ENCODE measurements at regions not wholly inside any gene's neighbourhood (a gene's known extent, or its start where the extent isn't known, plus 50 kb on each side); places are given as distances from the start of the nearest gene placed in this dataset.

- H3K27ac ChIP-seq (ENCODE audit: low read depth): no peak overlapping the region
- DNase-seq (ENCODE audit: low spot score): peak; percentile 12
- H3F3A ChIP-seq (replicated peaks; ENCODE audit: low read depth): no peaks in the 10 kb centered on the region
- peak overlapping the region; percentile 4; the same call in 1 of the 2 replicates for H2AFZ ChIP-seq
- Mint-ChIP-seq H3K27me3 (ENCODE audit: insufficient read depth, low read depth, poor library complexity) (peaks cover 6% of the 10 kb centered on the region), H3K4me1 (peaks cover 10% of the 10 kb centered on the region; the same call in 2 of the 3 replicates), H3K27ac (no peak overlapping the region), H3K9me3 (no peaks in the 10 kb centered on the region), H3K4me3 (no peak overlapping the region), H3K36me3 (ENCODE audit: low read depth) (no peaks in the 10 kb centered on the region)
- H3K79me2 ChIP-seq (replicated peaks; ENCODE audit: insufficient read depth): no peaks in the 10 kb centered on the region
- no peaks in the 10 kb centered on the region; the same call in 1 of the 2 replicates for H3K4me1 ChIP-seq (ENCODE audit: insufficient read depth)
- no peaks in the 10 kb centered on the region for H3K27me3 ChIP-seq (ENCODE audit: insufficient read depth)
- H3K9me2 ChIP-seq (ENCODE audit: insufficient read depth): peaks cover 15% of the 10 kb centered on the region; the same call in 1 of the 2 replicates
- H4K20me1 ChIP-seq (replicated peaks; ENCODE audit: insufficient read depth): no peaks in the 10 kb centered on the region
- ATAC-seq: no peak
- no peaks in the 10 kb centered on the region for H3K36me3 ChIP-seq (ENCODE audit: insufficient read depth)
- no peak for TF ChIP-seq CREB1 (CRISPR knock-in tag; IDR thresholded peaks at IDR 0.05; ENCODE audit: low read depth)
- TF ChIP-seq ZNF114 (CRISPR knock-in tag; IDR thresholded peaks at IDR 0.05): no peak
- TF ChIP-seq CTCF (conservative IDR thresholded peaks at IDR 0.05; ENCODE audit: low read depth in 2 of 2): peak; percentile 42 to 53
- no peak for TF ChIP-seq REST (IDR thresholded peaks at IDR 0.05; ENCODE audit: unreplicated experiment)
- H3K4me3 ChIP-seq: no peak overlapping the region
- H3K4me2 ChIP-seq: no peak overlapping the region
Observed at GRCh38 chr1:87167848-87168525, 160.7 kb upstream of the LMO4 start.

GRCh38 chr1:87169263-87169910, 159.3 kb upstream of the LMO4 start:
- Histone ChIP-seq H3K36me3 (ENCODE audit: insufficient read depth) (no peaks in the 10 kb centered on the region), H3F3A (replicated peaks; ENCODE audit: low read depth) (no peaks in the 10 kb centered on the region), H4K20me1 (replicated peaks; ENCODE audit: insufficient read depth) (no peaks in the 10 kb centered on the region), H3K4me3 (no peak overlapping the region), H3K27ac (ENCODE audit: low read depth) (no peak overlapping the region), H2AFZ (no peak overlapping the region), H3K4me1 (ENCODE audit: insufficient read depth) (no peaks in the 10 kb centered on the region; the same call in 1 of the 2 replicates), H3K27me3 (ENCODE audit: insufficient read depth) (no peaks in the 10 kb centered on the region), H3K79me2 (replicated peaks; ENCODE audit: insufficient read depth) (no peaks in the 10 kb centered on the region), H3K4me2 (no peak overlapping the region), H3K9me2 (ENCODE audit: insufficient read depth) (0 out of 2 replicates have a peak, but pooled peaks cover 6% of the 10 kb centered on the region)
- no peak for TF ChIP-seq EZH2phosphoT487 (IDR thresholded peaks at IDR 0.05; ENCODE audit: unreplicated experiment)
- TF ChIP-seq JUNB (IDR thresholded peaks at IDR 0.05; ENCODE audit: unreplicated experiment): no peak
- no peak for TF ChIP-seq CTCF (conservative IDR thresholded peaks at IDR 0.05; ENCODE audit: low read depth in 2 of 2)
- TF ChIP-seq EZH2 (IDR thresholded peaks at IDR 0.05; ENCODE audit: low read depth, unreplicated experiment): no peak
- no peak for TF ChIP-seq ZNF331 (CRISPR knock-in tag; IDR thresholded peaks at IDR 0.05; ENCODE audit: low read depth)
- TF ChIP-seq, protein P1, sequence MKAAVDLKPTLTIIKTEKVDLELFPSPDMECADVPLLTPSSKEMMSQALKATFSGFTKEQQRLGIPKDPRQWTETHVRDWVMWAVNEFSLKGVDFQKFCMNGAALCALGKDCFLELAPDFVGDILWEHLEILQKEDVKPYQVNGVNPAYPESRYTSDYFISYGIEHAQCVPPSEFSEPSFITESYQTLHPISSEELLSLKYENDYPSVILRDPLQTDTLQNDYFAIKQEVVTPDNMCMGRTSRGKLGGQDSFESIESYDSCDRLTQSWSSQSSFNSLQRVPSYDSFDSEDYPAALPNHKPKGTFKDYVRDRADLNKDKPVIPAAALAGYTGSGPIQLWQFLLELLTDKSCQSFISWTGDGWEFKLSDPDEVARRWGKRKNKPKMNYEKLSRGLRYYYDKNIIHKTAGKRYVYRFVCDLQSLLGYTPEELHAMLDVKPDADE (IDR thresholded peaks at IDR 0.05): no peak
- TF ChIP-seq CREB1 (CRISPR knock-in tag; IDR thresholded peaks at IDR 0.05; ENCODE audit: low read depth): no peak
- TF ChIP-seq POLR2AphosphoS5 (IDR thresholded peaks at IDR 0.05; ENCODE audit: low read depth): no peak
- no peak for TF ChIP-seq STAT1 (IDR thresholded peaks at IDR 0.05; ENCODE audit: unreplicated experiment)
- H3K4me1 Mint-ChIP-seq: peaks cover 10% of the 10 kb centered on the region; the same call in 2 of the 3 replicates
- H3K4me3 Mint-ChIP-seq: no peak overlapping the region
- H3K27ac Mint-ChIP-seq: no peak overlapping the region
- no peaks in the 10 kb centered on the region for H3K36me3 Mint-ChIP-seq (ENCODE audit: low read depth)
- ATAC-seq (no peak), DNase-seq (ENCODE audit: low spot score) (no peak)
- H3K9me3 Mint-ChIP-seq: no peaks in the 10 kb centered on the region
- H3K27me3 Mint-ChIP-seq (ENCODE audit: insufficient read depth, low read depth, poor library complexity): peaks cover 6% of the 10 kb centered on the region

Data from GM23338 (cell line).